Liver (tissue), 8 donors: ENCODE measurements at regions not wholly inside any gene's neighbourhood (a gene's known extent, or its start where the extent isn't known, plus 50 kb on each side); places are given as distances from the start of the nearest gene placed in this dataset.

ENCODE experiments used
- DNase-seq: peaks from one replicate; pipeline ENCODE4 v3.0.0-alpha.2; 2017; ENCODE audit warnings: low spot score
- H3K27ac ChIP-seq, 2 donors: one replicate each; pipeline ENCODE4 v1.7.0; 2013; ENCODE audit warnings: inconsistent platforms in 2 of 2, low read length in 2 of 2, control low read depth in 1 of 2, low read depth in 1 of 2, mild to moderate bottlenecking in 1 of 2
- H3K27me3 ChIP-seq, 4 donors: one replicate each; pipeline versions ENCODE4 v1.6.1 to v1.7.0; 2013; ENCODE audit warnings: low read length in 3 of 4, inconsistent platforms in 1 of 4, mild to moderate bottlenecking in 1 of 4, moderate library complexity in 1 of 4; ENCODE audit not compliant: control insufficient read depth in 4 of 4, insufficient read depth in 4 of 4
- H3K36me3 ChIP-seq, 4 donors: one replicate each; pipeline versions ENCODE4 v1.6.1 to v1.7.0; 2013; ENCODE audit warnings: low read length in 3 of 4, mild to moderate bottlenecking in 3 of 4, low read depth in 1 of 4, moderate library complexity in 1 of 4; ENCODE audit not compliant: control insufficient read depth in 4 of 4, insufficient read depth in 3 of 4
- H3K4me1 ChIP-seq, 4 donors: one replicate each; pipeline versions ENCODE4 v1.6.1 to v1.7.0; 2013; ENCODE audit warnings: low read length in 3 of 4, mild to moderate bottlenecking in 3 of 4, moderate library complexity in 1 of 4; ENCODE audit not compliant: control insufficient read depth in 4 of 4, insufficient read depth in 4 of 4
- H3K4me3 ChIP-seq, 3 donors: one replicate each; pipeline versions ENCODE4 v1.6.1 to v1.7.0; 2013; ENCODE audit warnings: low read length in 3 of 3, control low read depth in 1 of 3, low read depth in 1 of 3, mild to moderate bottlenecking in 1 of 3
- H3K9ac ChIP-seq, 2 donors: one replicate each; pipeline ENCODE4 v1.7.0; 2013; ENCODE audit warnings: low read length in 2 of 2, mild to moderate bottlenecking in 2 of 2, moderate library complexity in 2 of 2, control low read depth in 1 of 2, low read depth in 1 of 2
- H3K9me3 ChIP-seq, 4 donors: one replicate each; pipeline versions ENCODE4 v1.6.1 to v1.7.0; 2013; ENCODE audit warnings: low read length in 3 of 4; ENCODE audit not compliant: control insufficient read depth in 4 of 4
- ATF3 ChIP-seq: IDR thresholded peaks from 2 replicates; pipeline ENCODE4 v1.6.1; 2016; ENCODE audit warnings: antibody characterized with exemption
- CTCF ChIP-seq: fragments of 150-350 bp; IDR thresholded peaks from 2 replicates; pipeline ENCODE4 v1.5.1; 2017; ENCODE audit warnings: improper control_type of control experiment, low read depth, low read length; ENCODE audit not compliant: missing input control
- EGR1 ChIP-seq, 2 donors: IDR thresholded peaks; 2 replicates each; pipeline ENCODE4 v1.6.1; 2016 to 2018; ENCODE audit warnings: antibody characterized with exemption in 2 of 2, low read depth in 2 of 2
- FOXA1 ChIP-seq: IDR thresholded peaks from 2 replicates; pipeline ENCODE4 v1.6.1; 2016; ENCODE audit warnings: antibody characterized with exemption
- FOXA2 ChIP-seq: IDR thresholded peaks from 2 replicates; pipeline ENCODE4 v1.6.1; 2016; ENCODE audit warnings: antibody characterized with exemption
- GABPA ChIP-seq, 2 donors: IDR thresholded peaks in 1 of 2; conservative IDR thresholded peaks in 1 of 2; 2 replicates each; pipeline ENCODE4 v1.6.1; 2016; ENCODE audit warnings: antibody characterized with exemption in 2 of 2, mild to moderate bottlenecking in 1 of 2, moderate library complexity in 1 of 2
- HNF4A ChIP-seq, 2 donors: conservative IDR thresholded peaks; 2 replicates each; pipeline ENCODE4 v1.6.1; 2016; ENCODE audit warnings: antibody characterized with exemption in 2 of 2, mild to moderate bottlenecking in 2 of 2
- HNF4G ChIP-seq: IDR thresholded peaks from 2 replicates; pipeline ENCODE4 v1.6.1; 2016; ENCODE audit warnings: antibody characterized with exemption
- JUND ChIP-seq, 2 donors: IDR thresholded peaks; 2 replicates each; pipeline ENCODE4 v1.6.1; 2016; ENCODE audit warnings: antibody characterized with exemption in 2 of 2
- MAX ChIP-seq: IDR thresholded peaks from 2 replicates; pipeline ENCODE4 v1.6.1; 2016; ENCODE audit warnings: antibody characterized with exemption
- NR2F2 ChIP-seq: IDR thresholded peaks from 2 replicates; pipeline ENCODE4 v1.6.1; 2016; ENCODE audit warnings: antibody characterized with exemption
- RAD21 ChIP-seq, 2 donors: IDR thresholded peaks; 2 replicates each; pipeline ENCODE4 v1.6.1; 2016; ENCODE audit warnings: antibody characterized with exemption in 2 of 2, mild to moderate bottlenecking in 2 of 2
- RXRA ChIP-seq, 2 donors: IDR thresholded peaks; 2 replicates each; pipeline ENCODE4 v1.6.1; 2017 to 2018; ENCODE audit warnings: antibody characterized with exemption in 2 of 2, mild to moderate bottlenecking in 1 of 2
- SP1 ChIP-seq: IDR thresholded peaks from 2 replicates; pipeline ENCODE4 v1.6.1; 2018; ENCODE audit warnings: antibody characterized with exemption, mild to moderate bottlenecking
- TAF1 ChIP-seq: conservative IDR thresholded peaks from 2 replicates; pipeline ENCODE4 v1.6.1; 2016; ENCODE audit warnings: antibody characterized with exemption, mild to moderate bottlenecking
- YY1 ChIP-seq: IDR thresholded peaks from 2 replicates; pipeline ENCODE4 v1.6.1; 2016; ENCODE audit warnings: antibody characterized with exemption, mild to moderate bottlenecking
- ZBTB33 ChIP-seq: IDR thresholded peaks from 2 replicates; pipeline ENCODE4 v1.6.1; 2016; ENCODE audit warnings: antibody characterized with exemption
- WGBS: extraction: QIAGEN DNeasy Blood & Tissue Kit; methylation state at CpG from one replicate; pipeline ENCODE4 v1.1.7; 2013; 5-methylcytosine and 5-hydroxymethylcytosine counted together
- donor health status: healthy.
- donor health status: healthy.
- donor health status: healthy.
- donor health status: healthy.
- donor health status: healthy.

GRCh38 chr4:156195914-156196313 is 242.2 kb upstream of the CTSO start:
- H3K27me3 ChIP-seq: no peaks in the 10 kb centered on the region
- no peak for DNase-seq
- no peaks in the 10 kb centered on the region for H3K36me3 ChIP-seq
- no peak overlapping the region for H3K9ac ChIP-seq
- no peaks in the 10 kb centered on the region for H3K9me3 ChIP-seq
- no peak overlapping the region for H3K4me3 ChIP-seq
- TF ChIP-seq JUND (IDR thresholded peaks at IDR 0.05) (no peak), ZBTB33 (no peak), HNF4G (no peak), YY1 (no peak), SP1 (no peak), FOXA1 (no peak), HNF4A (conservative IDR thresholded peaks at IDR 0.05) (no peak), TAF1 (no peak), CTCF (no peak), GABPA (IDR thresholded peaks at IDR 0.05 in 1 of 2, conservative IDR thresholded peaks at IDR 0.05 in 1 of 2) (no peak), RAD21 (IDR thresholded peaks at IDR 0.05) (no peak), ATF3 (no peak), FOXA2 (no peak), RXRA (IDR thresholded peaks at IDR 0.05) (no peak), NR2F2 (no peak), MAX (no peak), EGR1 (IDR thresholded peaks at IDR 0.05; ENCODE audit: low read depth in 2 of 2) (no peak)
- H3K27ac ChIP-seq: no peak overlapping the region
- peaks cover 0 to 29% (median 26%) of the 10 kb centered on the region in 4 donors for H3K4me1 ChIP-seq

- 93% methylated on average over 7 of the region's 7 CpGs for WGBS
These were observed 241.2 kb upstream of the CTSO start for GRCh38 chr4:156194896-156195295.

GRCh38 chr4:156193800-156194199 is 240.1 kb upstream of the CTSO start:
- TF ChIP-seq ATF3: no peak
- TF ChIP-seq HNF4A (conservative IDR thresholded peaks at IDR 0.05): no peak
- TF ChIP-seq GABPA (IDR thresholded peaks at IDR 0.05 in 1 of 2, conservative IDR thresholded peaks at IDR 0.05 in 1 of 2): no peak
- TF ChIP-seq EGR1 (IDR thresholded peaks at IDR 0.05; ENCODE audit: low read depth in 2 of 2): no peak
- no peak for TF ChIP-seq MAX
- no peak for TF ChIP-seq JUND (IDR thresholded peaks at IDR 0.05)
- TF ChIP-seq YY1: no peak
- Histone ChIP-seq H3K9ac (no peak overlapping the region), H3K27ac (peak overlapping the region in 1 of 2 donors; percentile 54), H3K9me3 (no peaks in the 10 kb centered on the region), H3K36me3 (no peaks in the 10 kb centered on the region), H3K27me3 (no peaks in the 10 kb centered on the region), H3K4me1 (peaks cover 0 to 42% (median 29%) of the 10 kb centered on the region in 4 donors), H3K4me3 (no peak overlapping the region)
- no peak for DNase-seq
- WGBS: 37% methylated on average over 3 of the region's 3 CpGs

More at GRCh38 chr4:156194896-156195295, 241.2 kb upstream of the CTSO start:
- TF ChIP-seq FOXA2 (no peak), YY1 (no peak), HNF4G (no peak)
- Histone ChIP-seq H3K4me3 (no peak overlapping the region), H3K27ac (no peak overlapping the region), H3K4me1 (peaks cover 0 to 38% (median 29%) of the 10 kb centered on the region in 4 donors), H3K9me3 (no peaks in the 10 kb centered on the region), H3K27me3 (no peaks in the 10 kb centered on the region), H3K36me3 (no peaks in the 10 kb centered on the region), H3K9ac (no peak overlapping the region)
- DNase-seq: no peak
